ENCODE measurements at regions not wholly inside any gene's neighbourhood (a gene's known extent, or its start where the extent isn't known, plus 50 kb on each side); places are given as distances from the start of the nearest gene placed in this dataset.

- CTCF ChIA-PET: no interaction called here
Observed at GRCh38 chr10:10138685-10139084, 879.0 kb upstream of the CELF2 start.

More at GRCh38 chr10:10138685-10139084, 879.0 kb upstream of the CELF2 start:
- Histone ChIP-seq H3K4me3 (no peak overlapping the region), H3K27me3 (replicated peaks in 1 of 2; ENCODE audit: control insufficient read depth in 2 of 2, insufficient read depth in 2 of 2, low read length in 1 of 2) (no peaks in the 10 kb centered on the region), H3K36me3 (ENCODE audit: control insufficient read depth in 2 of 2, insufficient read depth in 2 of 2, low read length in 1 of 2) (no peaks in the 10 kb centered on the region), H3K4me1 (ENCODE audit: control insufficient read depth, insufficient read depth, low read length) (no peaks in the 10 kb centered on the region), H2AFZ (ENCODE audit: control insufficient read depth, low read depth, low read length) (no peak overlapping the region), H3K9ac (ENCODE audit: control insufficient read depth, insufficient read depth, low read length) (no peak overlapping the region), H3K9me3 (replicated peaks; ENCODE audit: control insufficient read depth, insufficient read depth, low read length) (no peaks in the 10 kb centered on the region), H3K4me2 (ENCODE audit: control insufficient read depth, insufficient read depth) (no peak overlapping the region), H4K20me1 (ENCODE audit: control insufficient read depth, insufficient read depth) (no peaks in the 10 kb centered on the region), H3K79me2 (ENCODE audit: control insufficient read depth, insufficient read depth, low read length) (no peaks in the 10 kb centered on the region), H3K27ac (ENCODE audit: control insufficient read depth, insufficient read depth) (no peak overlapping the region)
- no peak for DNase-seq (ENCODE audit: low read depth, low spot score)
- ChIA-PET RAD21 (ENCODE audit: unreplicated experiment) (no interaction called here), SMC1A (ENCODE audit: uncharacterized antibody, unreplicated experiment) (no interaction called here), POLR2A (no interaction called here)
- no peak for FAIRE-seq
- in situ Hi-C loops (cut with MboI) (no loop called here), intact Hi-C loops (cut with micrococcal nuclease; ENCODE audit: unreplicated experiment) (no loop called here)
- no TSS peak for BruUV-seq (replicated peaks)
- ATAC-seq: no peak
- TF ChIP-seq ELK1 (IDR thresholded peaks at IDR 0.05; ENCODE audit: low read depth, low read length): no peak
- no peak for TF ChIP-seq E2F4 (IDR thresholded peaks at IDR 0.05; ENCODE audit: low read depth, low read length)
- TF ChIP-seq MTA2 (IDR thresholded peaks at IDR 0.05; ENCODE audit: low read depth): no peak
- no peak for TF ChIP-seq BCL3 (IDR thresholded peaks at IDR 0.05; ENCODE audit: borderline replicate concordance, insufficient read depth, low read depth, low read length, poor library complexity, severe bottlenecking)
- 0% methylated on average over 2 of the region's 2 CpGs for WGBS (ENCODE audit: insufficient coverage, insufficient replicate concordance, low lambda C conversion rate, missing lambda C conversion rate)
